GM23248 (cell line): ENCODE measurements at regions not wholly inside any gene's neighbourhood (a gene's known extent, or its start where the extent isn't known, plus 50 kb on each side); places are given as distances from the start of the nearest gene placed in this dataset.

ENCODE experiments used
- EZH2 ChIP-seq: fragments of 200-600 bp; sonication (generic); IDR thresholded peaks from 2 replicates; pipeline ENCODE4 v1.6.1; 2018; ENCODE audit warnings: antibody characterized with exemption, mild to moderate bottlenecking; ENCODE audit not compliant: insufficient read depth, poor library complexity, severe bottlenecking
- EZH2phosphoT487 ChIP-seq: fragments of 200-600 bp; sonication (generic); IDR thresholded peaks from 2 replicates; pipeline ENCODE4 v1.6.1; 2018; ENCODE audit warnings: antibody characterized with exemption, moderate library complexity, mild to moderate bottlenecking, low read depth; ENCODE audit not compliant: insufficient read depth

- TF ChIP-seq EZH2phosphoT487 (no peak), EZH2 (no peak)
Measured at GRCh38 chr3:115523458-115523857, 99.9 kb upstream of the GAP43 start.
